HG03439 (cell line): ENCODE measurements at regions not wholly inside any gene's neighbourhood (a gene's known extent, or its start where the extent isn't known, plus 50 kb on each side); places are given as distances from the start of the nearest gene placed in this dataset.

Source experiments
- ATAC-seq: cut with Tn5 transposase; IDR thresholded peaks from one replicate; pipeline ENCODE4 v1.9.1; 2021; ENCODE audit warnings: mild to moderate bottlenecking, moderate library complexity; ENCODE audit not compliant: unreplicated experiment

- no peak for ATAC-seq
These were observed 75.8 kb downstream of the DAD1 start for GRCh38 chr14:22513066-22513812.

GRCh38 chr14:22512106-22512814, 76.8 kb downstream of the DAD1 start:
- no peak for ATAC-seq

GRCh38 chr14:22510527-22511110, 78.4 kb downstream of the DAD1 start:
- no peak for ATAC-seq

GRCh38 chr14:22509751-22510300, 79.2 kb downstream of the DAD1 start:
- no peak for ATAC-seq

- no peak for ATAC-seq
These were observed 79.9 kb downstream of the DAD1 start for GRCh38 chr14:22509036-22509709.

- no peak for ATAC-seq
These were observed 80.4 kb downstream of the DAD1 start for GRCh38 chr14:22508662-22509035.

- ATAC-seq = no peak
These were observed 80.9 kb downstream of the DAD1 start for GRCh38 chr14:22508150-22508457.

- no peak for ATAC-seq
These were observed 82.2 kb downstream of the DAD1 start for GRCh38 chr14:22506778-22507351.

- ATAC-seq = no peak
These were observed 82.7 kb downstream of the DAD1 start for GRCh38 chr14:22506378-22506710.

GRCh38 chr14:22505697-22506377, 83.2 kb downstream of the DAD1 start:
- ATAC-seq = no peak

- no peak for ATAC-seq
These were observed 83.7 kb downstream of the DAD1 start for GRCh38 chr14:22505309-22505696.

- no peak for ATAC-seq
These were observed 86.5 kb downstream of the DAD1 start for GRCh38 chr14:22502551-22502950.

GRCh38 chr14:22502007-22502406, 87.0 kb downstream of the DAD1 start:
- ATAC-seq = no peak

- ATAC-seq = no peak
These were observed 87.9 kb downstream of the DAD1 start for GRCh38 chr14:22500954-22501726.

- no peak for ATAC-seq
These were observed 88.5 kb downstream of the DAD1 start for GRCh38 chr14:22500525-22500924.

- no peak for ATAC-seq
These were observed 91.3 kb downstream of the DAD1 start for GRCh38 chr14:22497671-22498093.

- ATAC-seq = no peak
These were observed 91.9 kb downstream of the DAD1 start for GRCh38 chr14:22497144-22497423.

- ATAC-seq = no peak
These were observed 94.4 kb downstream of the DAD1 start for GRCh38 chr14:22494486-22495135.

- ATAC-seq = no peak
These were observed 95.3 kb downstream of the DAD1 start for GRCh38 chr14:22493753-22494152.
